NCI-H1436 treated with DMSO at 0.1 percent for 48 hours (cell line): ENCODE measurements at regions not wholly inside any gene's neighbourhood (a gene's known extent, or its start where the extent isn't known, plus 50 kb on each side); places are given as distances from the start of the nearest gene placed in this dataset.
"Not testable (repeated sequence)": the region's sequence is repeated elsewhere in the genome, so short reads cannot be mapped to it uniquely, and the experiment has no call there.

Source experiments
- DNase-seq: peaks from one replicate; lab custom pipeline; 2025; lab: John Stamatoyannopoulos, UW

DNA sequence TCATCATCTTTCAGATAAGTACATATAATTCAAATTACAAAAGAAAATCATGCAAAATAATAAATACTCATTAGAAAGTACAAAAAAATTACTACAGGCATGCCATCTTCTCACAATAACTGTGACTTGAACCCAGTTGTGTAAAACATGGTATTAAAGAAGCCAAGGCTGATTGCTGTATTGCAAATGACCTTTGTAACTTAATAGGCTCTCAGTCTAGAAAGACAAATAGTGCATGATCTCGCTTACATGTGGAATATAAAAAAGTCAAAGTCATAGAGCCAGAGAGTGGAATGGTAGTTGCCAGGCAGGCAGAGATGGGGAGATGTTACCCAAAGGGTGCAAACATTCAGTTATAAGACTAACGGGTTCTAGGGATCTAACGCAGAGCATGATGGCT lies 626.1 kb downstream of the COL12A1 start:
- no peak for DNase-seq

DNA sequence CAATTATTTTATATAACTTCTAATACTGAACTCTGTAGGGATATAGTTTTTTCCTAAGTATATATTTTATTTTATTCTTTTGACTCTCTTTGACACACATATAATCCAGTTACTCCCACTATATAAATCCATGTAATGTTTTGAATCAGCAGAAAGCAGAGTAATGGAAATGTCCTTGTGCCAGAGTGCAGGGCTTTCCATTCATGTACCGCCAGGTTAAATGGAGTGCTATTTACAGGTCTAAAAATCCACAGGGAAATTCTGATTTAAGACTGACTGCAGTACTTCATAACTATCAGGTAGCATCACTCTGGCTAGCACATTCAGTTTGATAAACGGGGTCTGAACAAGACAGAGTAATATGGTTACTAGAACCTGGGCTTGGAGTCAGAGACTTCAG lies 626.8 kb downstream of the COL12A1 start:
- DNase-seq, result no peak

DNA sequence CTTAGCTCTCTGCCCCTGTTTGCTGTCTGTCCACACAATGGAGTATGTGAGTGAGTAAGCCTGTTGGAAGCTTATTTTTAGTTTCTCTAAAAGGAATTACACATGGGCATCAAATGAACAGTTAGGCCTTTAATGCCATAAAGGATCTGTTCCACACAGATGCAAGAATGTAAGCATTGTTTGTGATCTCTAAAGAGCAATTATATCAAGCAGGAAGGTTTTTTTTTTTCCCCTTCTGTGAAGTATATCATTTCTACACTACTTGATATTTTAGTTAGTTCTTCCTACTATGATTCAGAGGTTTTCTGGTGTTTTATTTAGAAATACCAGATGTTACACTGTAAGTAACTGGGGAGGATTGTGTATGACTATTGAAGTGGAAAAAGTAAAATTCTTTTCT lies 627.5 kb downstream of the COL12A1 start:
- no peak for DNase-seq

DNA sequence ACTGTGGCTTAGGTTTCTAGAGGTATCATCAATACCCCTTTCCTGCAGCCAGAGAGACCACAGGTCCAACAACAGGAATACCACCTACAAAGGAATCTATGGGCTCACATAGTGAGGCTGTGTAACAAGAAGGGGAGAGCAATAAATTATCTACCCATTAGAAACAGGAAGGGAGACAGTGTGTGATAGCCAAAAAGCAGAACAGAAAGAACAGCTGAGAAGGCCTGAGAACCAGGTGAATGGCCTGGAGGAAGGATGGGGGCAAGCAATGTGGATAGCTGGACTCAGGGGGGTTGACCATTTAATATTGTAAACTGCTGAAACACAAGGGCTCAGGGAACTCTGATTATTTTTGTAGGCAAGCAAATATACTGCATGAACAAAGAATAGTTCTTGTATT lies 628.2 kb downstream of the COL12A1 start:
- DNase-seq, result no peak

DNA sequence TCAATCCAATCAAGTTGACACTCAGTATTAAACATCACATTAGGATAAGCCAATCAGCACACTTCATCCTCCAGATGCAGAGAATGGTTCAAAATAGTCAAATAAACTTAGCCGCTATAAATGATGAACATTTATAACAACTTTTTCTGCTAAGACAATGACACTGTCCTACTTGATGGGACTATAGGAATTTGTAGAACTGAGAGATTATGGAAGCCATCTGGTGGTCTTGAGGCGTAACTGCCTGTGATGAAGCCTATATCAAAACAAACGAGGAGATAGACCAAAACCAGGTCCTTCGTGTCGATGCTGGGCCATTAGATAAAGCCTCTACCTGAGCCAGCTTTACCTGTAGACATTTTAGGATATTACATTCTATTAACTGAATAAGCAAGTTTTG lies 631.1 kb downstream of the COL12A1 start:
- no peak for DNase-seq

DNA sequence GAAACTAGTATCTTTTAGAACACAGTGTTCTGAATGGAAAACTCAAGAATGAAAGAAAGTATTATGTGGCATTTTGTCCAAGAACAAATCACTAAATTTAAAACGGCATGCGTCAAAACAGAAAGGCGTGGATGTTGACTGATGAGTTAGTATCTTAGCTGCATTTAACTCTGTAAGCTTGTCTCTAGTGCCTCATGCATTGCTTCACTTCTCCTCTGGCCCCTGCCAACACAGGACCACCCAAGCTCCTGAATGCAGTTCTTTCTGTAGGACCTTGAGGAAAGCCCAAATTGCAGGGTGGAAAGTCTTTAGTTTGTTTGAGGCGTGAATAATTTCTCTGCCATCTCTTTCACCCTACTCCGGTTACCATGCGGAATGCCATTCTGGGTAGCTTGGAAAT lies 632.2 kb downstream of the COL12A1 start:
- no peak for DNase-seq

DNA sequence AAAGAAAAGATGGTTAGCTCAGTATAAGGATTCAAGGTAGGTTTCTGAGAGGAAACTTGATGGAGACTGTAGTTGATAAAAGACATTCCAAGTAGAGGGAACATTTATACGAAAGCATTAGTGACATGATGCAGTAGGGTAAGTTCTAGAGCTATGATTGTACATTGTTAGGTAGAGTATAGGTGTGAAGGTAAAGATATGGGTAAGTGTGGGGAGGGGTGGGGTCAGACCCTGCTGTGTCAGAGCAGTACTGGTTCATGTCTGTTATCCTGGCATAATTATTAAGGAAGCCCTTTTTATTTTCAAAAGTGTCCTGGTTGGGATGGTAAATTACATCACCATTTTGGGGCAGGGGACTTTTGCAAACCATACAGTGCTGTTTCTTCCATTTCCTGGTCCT lies 635.8 kb downstream of the COL12A1 start:
- DNase-seq, result no peak

DNA sequence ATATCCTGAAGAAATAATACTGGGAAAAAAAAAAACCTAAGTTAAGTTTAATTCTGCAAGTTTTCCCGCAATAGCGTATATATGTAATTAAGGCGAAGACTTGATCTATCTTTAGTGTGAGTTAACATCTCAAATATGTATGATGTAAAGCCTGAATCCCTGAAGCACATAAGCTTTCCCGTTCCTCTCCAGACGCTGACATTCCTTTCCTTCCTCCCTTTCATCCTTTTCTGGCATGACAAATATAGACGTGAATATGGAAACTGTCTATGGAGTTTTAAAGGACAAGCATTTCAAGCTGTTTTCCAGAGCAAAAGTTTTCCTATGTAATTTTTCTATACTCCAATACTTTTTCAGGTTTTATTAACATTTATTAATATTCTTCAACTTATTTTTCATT lies 637.0 kb downstream of the COL12A1 start:
- no peak for DNase-seq

DNA sequence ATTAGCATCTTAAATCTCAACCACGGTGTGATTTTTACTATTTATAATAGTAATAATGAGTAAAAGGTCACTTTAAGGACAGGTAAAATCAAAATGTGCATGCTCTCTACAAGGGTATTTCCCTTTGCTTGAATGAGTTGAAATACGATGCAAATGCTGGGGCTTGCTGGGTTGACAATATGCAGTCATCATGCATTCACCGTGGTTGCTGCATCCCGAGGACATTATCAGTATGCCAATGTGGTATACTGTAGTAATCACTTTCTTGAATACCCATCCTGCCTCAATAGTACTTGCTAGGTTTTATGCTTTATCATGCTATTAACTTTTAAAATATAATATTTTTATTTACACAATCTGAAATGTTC lies 637.9 kb downstream of the COL12A1 start:
- not testable (repeated sequence) for DNase-seq

DNA sequence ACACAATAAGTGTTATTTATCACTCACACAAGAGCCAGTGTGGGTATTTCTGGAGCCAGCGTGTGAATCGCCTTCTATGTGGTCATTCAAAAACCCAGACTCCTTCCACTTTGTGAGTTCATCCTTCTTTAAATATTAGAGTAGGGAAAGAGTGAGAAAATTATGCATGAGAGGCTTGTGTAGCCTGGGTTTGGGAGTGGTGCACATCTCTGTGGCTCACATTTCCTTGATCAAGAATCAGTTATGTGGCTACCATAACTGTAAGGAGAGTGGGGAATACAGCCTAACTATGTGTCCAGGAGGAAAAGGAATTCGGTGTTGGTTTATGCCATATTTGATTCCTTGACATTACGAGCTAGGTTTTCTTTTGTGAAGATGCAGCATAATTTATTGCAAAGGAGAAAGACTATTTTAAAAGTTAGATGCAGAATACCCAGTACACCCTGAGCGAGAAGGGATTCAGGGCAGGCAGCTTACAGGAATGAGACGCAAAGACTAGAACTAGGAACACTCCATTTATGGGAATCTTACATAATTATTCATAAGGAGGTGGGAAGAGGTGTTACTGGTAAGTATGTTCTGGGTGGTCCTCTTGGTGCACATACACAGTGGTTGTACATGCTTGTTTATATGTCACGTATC lies 638.5 kb downstream of the COL12A1 start:
- DNase-seq, result no peak

DNA sequence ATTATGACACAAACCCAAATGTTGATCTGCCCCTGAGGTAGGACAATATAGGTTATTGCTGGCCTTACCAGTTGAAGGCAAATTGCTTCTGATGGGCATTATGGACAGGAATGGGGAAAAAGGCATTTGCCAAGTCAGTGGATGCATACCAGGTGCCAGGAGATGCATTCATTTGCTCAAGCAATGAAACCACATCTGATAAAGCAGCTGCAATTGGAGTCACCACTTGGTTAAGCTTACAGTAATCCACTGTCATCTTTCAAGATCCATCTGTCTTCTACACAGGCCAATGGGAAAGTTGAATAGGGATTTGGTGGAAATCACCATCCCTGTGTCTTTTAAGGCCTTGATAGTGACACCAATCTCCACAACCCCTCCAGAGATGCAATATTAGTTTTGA lies 648.6 kb downstream of the COL12A1 start:
- no peak for DNase-seq

DNA sequence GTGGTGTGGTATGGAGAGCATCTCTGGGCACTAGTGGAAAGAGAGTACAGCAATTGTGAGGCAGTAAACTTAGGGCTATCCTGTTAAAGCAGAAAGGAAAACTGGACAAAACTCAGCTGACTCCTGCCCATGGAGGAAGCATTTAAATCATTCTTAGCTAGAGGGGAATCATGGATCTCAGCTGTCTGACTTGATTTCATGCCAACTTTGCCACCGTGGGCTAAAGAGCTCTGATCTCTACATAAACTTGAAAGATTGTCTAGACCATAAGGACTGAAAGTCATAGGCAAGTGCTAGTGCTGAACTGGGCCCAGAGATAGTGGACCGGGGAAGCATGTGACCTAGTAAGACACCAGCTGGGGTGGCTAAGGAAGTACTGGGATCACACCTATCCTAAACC lies 651.8 kb downstream of the COL12A1 start:
- no peak for DNase-seq

DNA sequence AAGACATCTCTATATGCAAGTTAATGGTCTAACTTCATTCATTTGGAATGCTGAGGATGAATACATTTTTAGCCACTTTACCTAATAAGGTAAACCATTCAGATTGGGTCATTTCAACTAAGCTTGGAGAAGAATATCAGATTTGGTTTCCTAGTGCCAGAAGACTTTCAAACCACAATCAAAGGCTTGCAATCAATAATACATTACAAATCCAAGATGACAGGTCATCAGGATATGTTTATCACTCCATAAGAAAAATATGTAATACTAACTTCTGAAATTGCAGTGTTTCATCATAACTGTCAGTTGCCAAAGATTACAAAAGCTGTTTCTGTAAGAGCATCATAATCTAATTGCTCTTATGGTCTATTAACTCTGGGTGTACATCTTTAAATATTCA lies 654.0 kb downstream of the COL12A1 start:
- no peak for DNase-seq

DNA sequence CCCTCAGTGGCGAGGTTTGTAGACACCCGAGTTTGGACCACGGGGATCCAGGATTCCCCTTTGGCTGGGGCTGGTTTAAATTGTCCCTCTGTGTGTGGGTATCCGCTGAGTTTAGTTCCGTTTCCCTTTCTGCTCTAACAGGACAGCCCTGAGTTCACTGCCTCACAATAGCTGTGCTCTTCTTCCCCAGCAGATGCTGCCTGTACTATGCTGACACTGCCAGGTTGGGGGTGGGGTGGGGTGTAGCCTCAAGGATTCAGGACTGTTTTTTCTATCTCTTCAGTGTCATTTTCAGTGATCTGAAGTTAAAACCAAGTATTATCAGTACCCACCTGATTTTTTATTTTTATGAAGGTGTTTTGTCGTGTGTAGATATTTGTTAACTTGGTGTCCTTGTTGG lies 655.0 kb downstream of the COL12A1 start:
- no peak for DNase-seq

DNA sequence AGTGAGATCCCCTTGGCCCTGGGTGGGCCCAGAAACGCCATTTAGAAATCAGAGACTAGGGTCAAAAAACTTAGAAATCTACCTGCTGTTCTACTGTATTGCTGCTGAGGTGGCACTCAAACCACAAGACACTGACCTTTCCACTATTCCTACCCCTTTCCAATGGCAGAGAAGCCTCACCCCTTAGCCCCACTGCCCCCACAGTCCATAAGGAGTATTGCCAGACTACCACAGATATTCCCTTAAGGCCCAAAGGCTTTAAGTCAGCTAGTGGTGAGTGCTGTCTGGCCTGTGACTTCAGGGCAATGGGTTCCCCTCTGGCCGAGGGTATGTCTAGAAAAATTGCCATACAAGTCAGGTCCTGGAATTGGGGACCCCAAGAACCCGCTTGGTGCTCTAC lies 656.1 kb downstream of the COL12A1 start:
- DNase-seq, result no peak

DNA sequence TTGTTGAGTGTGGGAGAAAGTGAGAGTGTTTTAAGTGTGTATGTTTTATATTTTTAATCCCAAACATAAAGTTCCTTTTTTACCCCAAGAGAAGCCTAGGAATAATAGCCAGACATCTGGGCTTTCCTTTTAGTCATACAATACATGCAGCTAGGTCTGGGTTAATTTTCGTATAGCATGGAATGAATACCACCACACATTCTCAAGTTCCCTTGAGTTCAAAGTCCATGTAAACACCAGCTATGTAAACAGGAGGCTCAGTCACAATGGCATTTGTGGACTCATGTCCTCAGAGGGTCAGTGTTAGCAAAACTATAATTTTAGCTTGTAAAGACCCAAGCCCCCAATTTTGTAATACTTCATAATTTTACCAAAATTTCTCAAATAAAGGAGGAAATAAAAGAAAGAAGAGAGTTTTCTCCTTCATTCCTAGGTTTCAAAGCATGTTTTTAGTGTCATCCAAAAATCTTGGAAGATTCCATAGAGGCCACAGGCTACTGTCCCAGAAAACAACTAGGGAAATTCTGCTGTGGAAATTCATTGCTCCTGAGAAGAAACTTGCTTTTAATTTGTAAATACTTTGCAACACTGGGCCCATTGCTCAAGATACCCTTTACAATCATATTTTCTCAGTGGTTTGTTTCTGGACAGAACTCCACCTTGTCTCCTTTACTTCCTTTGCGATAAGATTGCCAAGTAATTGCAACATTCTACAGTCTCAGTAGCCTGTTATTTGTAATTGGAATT lies 671.2 kb downstream of the COL12A1 start:
- DNase-seq, result no peak

DNA sequence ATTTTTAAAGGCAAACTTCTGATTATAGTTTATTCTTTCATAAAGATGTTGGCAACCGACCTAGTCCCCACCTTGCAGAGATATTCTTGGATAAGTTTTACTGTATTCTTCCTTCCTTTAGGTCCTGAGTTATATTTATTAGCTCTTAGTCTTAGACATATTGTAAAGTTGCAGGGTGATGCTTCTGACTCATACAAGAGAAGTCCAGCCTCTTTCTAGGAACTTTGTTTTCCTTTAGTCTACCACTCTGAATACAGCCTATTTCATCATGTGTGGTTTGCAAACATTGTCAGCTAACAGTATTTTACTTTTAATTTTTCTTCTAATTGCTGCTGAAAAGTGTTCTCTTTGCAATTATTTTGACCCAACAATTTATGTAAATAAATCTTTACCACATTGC lies 686.7 kb downstream of the COL12A1 start:
- DNase-seq, result no peak

DNA sequence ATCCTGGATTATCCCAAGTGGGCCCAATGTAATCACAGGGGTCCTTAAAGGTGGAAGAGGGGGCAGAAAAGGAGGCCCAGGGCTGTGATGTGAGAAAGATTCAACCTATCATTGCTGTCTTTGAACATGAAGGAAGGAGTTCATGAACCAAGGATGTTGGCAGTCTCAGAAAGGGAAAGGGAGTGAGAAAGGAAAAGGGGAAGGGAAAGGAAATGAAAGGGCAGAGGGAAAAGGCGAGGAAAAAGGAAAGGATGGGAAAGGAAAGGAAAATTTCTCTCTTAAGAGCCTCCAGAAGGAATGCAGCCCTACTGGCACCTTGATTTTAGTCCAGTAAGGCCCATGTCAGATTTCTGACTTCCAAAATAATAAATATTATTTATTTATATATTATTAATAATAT lies 687.8 kb downstream of the COL12A1 start:
- no peak for DNase-seq

DNA sequence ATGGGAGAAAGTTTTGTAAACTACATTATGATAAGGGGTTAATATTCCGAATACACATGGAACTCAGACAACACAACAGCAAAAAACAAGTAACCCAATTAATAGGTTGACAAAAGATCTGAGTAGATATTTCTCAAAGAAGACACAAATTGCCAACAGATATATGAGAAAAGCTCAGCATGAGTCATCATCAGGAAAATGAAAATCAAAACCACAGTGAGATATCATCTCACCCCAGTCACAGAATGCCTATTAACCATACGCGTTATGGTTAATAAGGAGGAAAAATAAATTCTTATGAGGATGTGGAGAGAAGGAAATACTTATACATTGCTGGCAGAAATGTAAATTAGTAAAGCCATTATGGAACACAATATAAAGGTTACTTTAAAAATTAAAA lies 695.0 kb downstream of the COL12A1 start:
- DNase-seq, result no peak

DNA sequence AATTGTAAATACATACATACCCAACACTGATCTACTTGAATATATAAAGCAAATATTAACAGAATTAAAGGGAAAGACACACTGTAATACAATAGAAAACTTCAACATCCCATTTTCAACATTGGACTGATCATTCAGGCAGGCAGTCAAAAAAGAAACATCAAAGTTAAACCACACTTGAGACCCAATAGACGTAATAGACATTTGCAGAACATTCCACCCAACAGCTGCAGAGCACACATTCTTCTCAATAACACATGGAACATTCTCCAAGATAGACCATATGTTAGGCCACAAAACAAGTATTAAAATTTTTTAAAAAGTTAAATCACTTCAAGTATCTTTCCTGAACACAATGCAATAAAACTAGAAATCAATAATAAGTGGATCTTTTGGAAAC lies 698.2 kb downstream of the COL12A1 start:
- DNase-seq, result no peak

DNA sequence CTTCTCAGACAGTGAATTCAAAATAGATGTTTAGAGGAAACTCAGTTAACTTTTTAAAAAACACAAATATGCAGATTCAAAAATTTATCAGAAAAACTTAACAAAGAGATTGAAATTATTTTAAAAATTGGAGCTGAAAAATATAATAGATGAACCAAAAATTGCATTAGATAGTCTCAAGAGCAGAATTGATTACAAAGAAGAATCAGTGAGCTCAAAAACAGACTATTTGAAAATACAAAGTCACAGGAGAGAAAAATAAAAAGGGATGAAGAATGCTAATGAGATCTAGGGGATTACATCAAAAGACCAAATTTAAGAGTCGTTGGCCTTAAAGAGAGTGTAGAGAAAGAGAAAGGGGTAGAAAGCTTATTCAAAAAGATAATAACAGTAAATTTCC lies 700.5 kb downstream of the COL12A1 start:
- DNase-seq, result no peak

DNA sequence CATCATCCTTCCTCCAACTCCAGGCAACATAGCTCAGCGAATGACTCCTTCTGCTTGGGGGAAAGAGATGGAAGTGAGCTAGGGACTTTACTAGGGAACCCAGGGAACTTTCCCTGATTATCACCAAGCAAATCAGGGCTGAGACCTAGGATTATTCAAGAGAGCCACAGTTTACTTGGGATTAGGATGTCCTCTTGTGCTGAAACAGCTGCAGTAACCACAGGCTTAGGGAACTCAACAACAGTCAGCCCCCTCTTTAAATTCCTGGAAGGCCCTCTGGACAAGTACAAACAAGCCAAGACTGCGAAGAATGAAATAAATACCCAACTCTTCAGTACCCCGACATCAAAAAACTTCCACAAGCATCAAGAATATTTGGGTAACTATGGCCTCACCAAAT lies 700.9 kb downstream of the COL12A1 start:
- no peak for DNase-seq

DNA sequence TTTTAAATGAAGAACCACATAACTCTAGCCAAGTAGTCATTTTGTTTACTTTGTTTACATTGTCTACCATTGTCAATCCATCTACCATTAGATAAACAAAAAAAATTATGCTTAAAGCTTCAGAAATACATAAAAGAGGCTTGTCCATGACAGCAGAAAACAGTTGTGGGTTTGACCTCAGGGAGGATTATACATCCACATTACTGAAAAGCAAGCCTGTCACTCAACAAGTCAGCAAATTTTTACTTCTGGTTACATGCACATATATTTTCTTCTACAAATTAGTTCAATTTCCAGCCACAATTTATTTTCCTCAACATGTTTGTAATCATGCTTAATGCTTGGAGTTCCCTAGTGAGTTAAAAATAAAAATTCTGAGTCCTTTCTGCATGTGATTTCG lies 713.3 kb downstream of the COL12A1 start:
- no peak for DNase-seq

DNA sequence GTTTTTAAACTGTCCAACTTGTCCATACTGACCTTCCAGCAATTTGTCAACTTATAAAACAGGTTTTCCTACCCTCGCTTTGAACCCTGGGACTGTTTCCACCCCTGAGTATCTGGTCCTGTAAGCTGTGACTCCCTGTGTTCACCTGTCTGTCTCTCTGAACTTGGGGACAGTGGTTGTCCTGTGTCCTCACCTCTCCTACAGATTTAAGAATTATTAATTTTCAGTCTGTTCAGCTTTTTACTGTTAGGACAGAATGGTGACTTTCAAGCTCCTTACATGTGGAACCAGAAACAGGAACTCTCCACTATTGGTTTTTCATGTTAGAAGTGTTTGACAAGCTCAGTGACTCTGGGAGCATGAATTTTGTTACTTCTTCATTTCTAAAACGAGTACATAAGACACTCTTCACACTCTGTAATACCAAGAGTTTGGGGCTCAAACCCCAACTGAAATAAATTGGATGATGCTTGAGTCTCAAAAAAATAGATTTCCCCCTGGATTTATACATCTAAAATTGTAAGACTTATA lies 713.9 kb downstream of the COL12A1 start:
- no peak for DNase-seq
